ENCODE measurements at regions not wholly inside any gene's neighbourhood (a gene's known extent, or its start where the extent isn't known, plus 50 kb on each side); places are given as distances from the start of the nearest gene placed in this dataset.

- ATAC-seq (ENCODE audit: low FRiP score) = no peak
- TF ChIP-seq CTCF (IDR thresholded peaks at IDR 0.05) = no peak
- DNase-seq (ENCODE audit: low spot score) = no peak
Observed at GRCh38 chr4:164482092-164482404, 271.9 kb upstream of the SMIM31 start.

- ATAC-seq (ENCODE audit: low FRiP score) (no peak), DNase-seq (ENCODE audit: low spot score) (no peak)
- TF ChIP-seq CTCF (IDR thresholded peaks at IDR 0.05) = no peak
Observed at GRCh38 chr4:164482758-164483157, 271.2 kb upstream of the SMIM31 start.

GRCh38 chr4:164483711-164484110 lies 270.2 kb upstream of the SMIM31 start:
- no peak for DNase-seq (ENCODE audit: low spot score)
- TF ChIP-seq CTCF (IDR thresholded peaks at IDR 0.05) = no peak
- no peak for ATAC-seq (ENCODE audit: low FRiP score)

GRCh38 chr4:164484551-164484950 lies 269.4 kb upstream of the SMIM31 start:
- no peak for ATAC-seq (ENCODE audit: low FRiP score)
- DNase-seq (ENCODE audit: low spot score) = no peak
- no peak for TF ChIP-seq CTCF (IDR thresholded peaks at IDR 0.05)

- DNase-seq (ENCODE audit: low spot score) (no peak), ATAC-seq (ENCODE audit: low FRiP score) (no peak)
- TF ChIP-seq CTCF (IDR thresholded peaks at IDR 0.05) = no peak
Observed at GRCh38 chr4:164485136-164485535, 268.8 kb upstream of the SMIM31 start.

- ATAC-seq (ENCODE audit: low FRiP score) = no peak
- DNase-seq (ENCODE audit: low spot score) = no peak
- no peak for TF ChIP-seq CTCF (IDR thresholded peaks at IDR 0.05)
Observed at GRCh38 chr4:164488114-164488513, 265.8 kb upstream of the SMIM31 start.

- ATAC-seq (ENCODE audit: low FRiP score) = no peak
- TF ChIP-seq CTCF (IDR thresholded peaks at IDR 0.05) = no peak
- no peak for DNase-seq (ENCODE audit: low spot score)
Observed at GRCh38 chr4:164501074-164501473, 252.9 kb upstream of the SMIM31 start.

All from omental fat pad (tissue), 3 donors.